ENCODE measurements at regions not wholly inside any gene's neighbourhood (a gene's known extent, or its start where the extent isn't known, plus 50 kb on each side); places are given as distances from the start of the nearest gene placed in this dataset.

GRCh38 chr13:90768116-90768515 lies 579.4 kb upstream of the MIR17HG start:
- TF ChIP-seq CTCF (IDR thresholded peaks at IDR 0.05; ENCODE audit: low read depth, low read length, missing input control) (no peak), GABPA (IDR thresholded peaks at IDR 0.05 in 1 of 2, conservative IDR thresholded peaks at IDR 0.05 in 1 of 2) (no peak), NR2F2 (IDR thresholded peaks at IDR 0.05) (no peak), RAD21 (IDR thresholded peaks at IDR 0.05) (no peak), ATF3 (IDR thresholded peaks at IDR 0.05) (no peak), YY1 (IDR thresholded peaks at IDR 0.05) (no peak), ZBTB33 (IDR thresholded peaks at IDR 0.05) (no peak), SP1 (IDR thresholded peaks at IDR 0.05) (no peak), MAX (IDR thresholded peaks at IDR 0.05) (no peak), FOXA1 (IDR thresholded peaks at IDR 0.05) (no peak), REST (IDR thresholded peaks at IDR 0.05) (no peak)

All from liver (tissue), 3 donors.